ENCODE measurements at regions not wholly inside any gene's neighbourhood (a gene's known extent, or its start where the extent isn't known, plus 50 kb on each side); places are given as distances from the start of the nearest gene placed in this dataset.

DNA sequence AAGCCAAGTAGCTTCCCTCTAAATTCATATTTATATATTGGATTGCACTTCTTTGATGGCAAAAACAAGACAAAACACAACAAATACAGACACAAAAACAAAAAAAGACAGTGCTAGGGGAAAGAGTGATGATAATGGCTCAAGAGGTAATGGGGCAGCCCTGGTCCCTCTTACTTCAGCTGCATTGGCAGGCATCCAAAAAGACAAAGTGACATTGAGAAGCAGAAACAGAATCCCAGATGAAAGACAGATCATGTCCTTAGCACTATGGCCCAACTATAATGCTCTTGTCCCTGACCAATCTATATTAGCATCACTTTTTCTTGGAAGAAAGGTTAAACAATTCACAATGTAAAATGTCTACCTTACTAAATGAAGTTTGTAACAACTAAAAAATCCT is 76.2 kb downstream of the GPR85 start:
- Histone ChIP-seq H3K9me3 (peaks cover 0 to 16% (median 0%) of the 10 kb centered on the region in 4 donors), H3K4me3 (no peak overlapping the region), H3K27ac (no peak overlapping the region), H3K36me3 (no peaks in the 10 kb centered on the region), H3K27me3 (no peaks in the 10 kb centered on the region), H3K4me1 (no peaks in the 10 kb centered on the region)
- TF ChIP-seq POLR2A (IDR thresholded peaks at IDR 0.05) (no peak), EP300 (IDR thresholded peaks at IDR 0.05) (no peak)
- TF ChIP-seq, protein P1, sequence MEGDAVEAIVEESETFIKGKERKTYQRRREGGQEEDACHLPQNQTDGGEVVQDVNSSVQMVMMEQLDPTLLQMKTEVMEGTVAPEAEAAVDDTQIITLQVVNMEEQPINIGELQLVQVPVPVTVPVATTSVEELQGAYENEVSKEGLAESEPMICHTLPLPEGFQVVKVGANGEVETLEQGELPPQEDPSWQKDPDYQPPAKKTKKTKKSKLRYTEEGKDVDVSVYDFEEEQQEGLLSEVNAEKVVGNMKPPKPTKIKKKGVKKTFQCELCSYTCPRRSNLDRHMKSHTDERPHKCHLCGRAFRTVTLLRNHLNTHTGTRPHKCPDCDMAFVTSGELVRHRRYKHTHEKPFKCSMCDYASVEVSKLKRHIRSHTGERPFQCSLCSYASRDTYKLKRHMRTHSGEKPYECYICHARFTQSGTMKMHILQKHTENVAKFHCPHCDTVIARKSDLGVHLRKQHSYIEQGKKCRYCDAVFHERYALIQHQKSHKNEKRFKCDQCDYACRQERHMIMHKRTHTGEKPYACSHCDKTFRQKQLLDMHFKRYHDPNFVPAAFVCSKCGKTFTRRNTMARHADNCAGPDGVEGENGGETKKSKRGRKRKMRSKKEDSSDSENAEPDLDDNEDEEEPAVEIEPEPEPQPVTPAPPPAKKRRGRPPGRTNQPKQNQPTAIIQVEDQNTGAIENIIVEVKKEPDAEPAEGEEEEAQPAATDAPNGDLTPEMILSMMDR (IDR thresholded peaks at IDR 0.05): no peak
- DNase-seq (ENCODE audit: low spot score in 2 of 2): no peak

DNA sequence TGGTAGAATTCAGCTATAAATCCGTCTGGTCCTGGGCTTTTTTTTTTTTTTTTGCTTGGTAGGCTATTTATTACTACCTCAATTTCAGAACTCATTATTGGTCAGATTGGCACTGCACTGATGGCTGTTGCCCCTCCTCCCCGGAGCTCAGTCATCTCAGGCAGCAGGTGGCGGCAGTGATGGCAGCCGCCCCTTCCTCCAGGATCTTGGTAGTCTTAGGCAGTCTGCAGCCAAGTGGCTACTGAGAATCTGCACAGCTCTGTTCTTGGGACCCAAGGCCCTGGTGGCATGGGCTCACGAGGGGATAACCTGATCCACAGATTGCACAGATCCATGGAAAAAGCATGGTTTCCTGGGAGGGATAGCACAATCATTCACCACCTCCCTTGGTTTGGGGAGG is 77.9 kb downstream of the GPR85 start:
- TF ChIP-seq, protein P1 (IDR thresholded peaks at IDR 0.05): no peak
- TF ChIP-seq EP300 (IDR thresholded peaks at IDR 0.05): no peak
- no peak for TF ChIP-seq POLR2A (IDR thresholded peaks at IDR 0.05)
- H3K27ac ChIP-seq: no peak overlapping the region
- H3K9me3 ChIP-seq: peaks cover 0 to 16% (median 0%) of the 10 kb centered on the region in 4 donors
- no peaks in the 10 kb centered on the region for H3K4me1 ChIP-seq
- WGBS, 2 donors: 83 to 91% methylated on average over 3 to 4 of the region's 5 CpGs
- no peaks in the 10 kb centered on the region for H3K27me3 ChIP-seq
- no peak for DNase-seq (ENCODE audit: low spot score in 2 of 2)
- H3K4me3 ChIP-seq: no peak overlapping the region
- no peaks in the 10 kb centered on the region for H3K36me3 ChIP-seq

DNA sequence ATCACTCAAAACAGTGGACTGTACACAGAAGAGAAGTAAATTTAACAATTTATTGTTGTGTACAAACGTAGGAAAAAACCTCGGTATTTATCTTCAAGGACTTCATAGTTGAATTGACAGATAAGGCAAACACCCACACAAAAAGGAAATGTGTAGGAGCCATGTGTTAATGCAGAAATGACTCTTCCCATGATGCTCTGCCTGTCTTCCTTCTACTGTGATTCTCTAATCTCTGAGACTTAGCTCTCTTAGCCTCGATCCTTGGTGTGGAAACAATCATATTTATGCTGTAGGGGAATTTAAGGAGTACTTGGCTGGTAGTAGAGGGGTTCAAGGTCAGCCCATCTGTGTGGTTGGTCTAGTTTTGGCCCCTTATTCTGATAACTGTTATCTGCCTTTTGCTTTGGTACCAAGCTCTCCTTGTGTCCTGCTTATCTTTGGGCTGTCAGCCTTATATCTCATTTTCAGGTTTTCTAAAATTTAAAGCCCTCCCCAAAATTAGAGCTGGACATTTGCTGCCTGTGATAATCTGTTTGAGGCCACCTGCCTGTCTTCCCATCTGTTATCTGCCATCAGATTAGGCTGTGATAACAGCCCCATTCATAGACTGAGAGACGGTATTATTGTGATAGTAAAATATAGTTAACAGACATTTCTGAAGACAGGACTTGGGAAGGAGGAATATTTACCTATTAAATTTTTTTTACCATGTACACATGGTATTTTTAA is 81.7 kb downstream of the GPR85 start:
- H3K27ac ChIP-seq: no peak overlapping the region
- 70 to 74% methylated on average over 4 of the region's 4 CpGs for WGBS, 2 donors
- H3K4me1 ChIP-seq: no peaks in the 10 kb centered on the region
- TF ChIP-seq, protein P1 (IDR thresholded peaks at IDR 0.05): no peak
- TF ChIP-seq EP300 (IDR thresholded peaks at IDR 0.05) (no peak), POLR2A (IDR thresholded peaks at IDR 0.05) (no peak)
- no peak for DNase-seq (ENCODE audit: low spot score in 2 of 2)
- no peaks in the 10 kb centered on the region for H3K27me3 ChIP-seq
- H3K4me3 ChIP-seq: no peak overlapping the region
- H3K9me3 ChIP-seq: peaks cover 0 to 16% (median 0%) of the 10 kb centered on the region in 4 donors
- no peaks in the 10 kb centered on the region for H3K36me3 ChIP-seq

DNA sequence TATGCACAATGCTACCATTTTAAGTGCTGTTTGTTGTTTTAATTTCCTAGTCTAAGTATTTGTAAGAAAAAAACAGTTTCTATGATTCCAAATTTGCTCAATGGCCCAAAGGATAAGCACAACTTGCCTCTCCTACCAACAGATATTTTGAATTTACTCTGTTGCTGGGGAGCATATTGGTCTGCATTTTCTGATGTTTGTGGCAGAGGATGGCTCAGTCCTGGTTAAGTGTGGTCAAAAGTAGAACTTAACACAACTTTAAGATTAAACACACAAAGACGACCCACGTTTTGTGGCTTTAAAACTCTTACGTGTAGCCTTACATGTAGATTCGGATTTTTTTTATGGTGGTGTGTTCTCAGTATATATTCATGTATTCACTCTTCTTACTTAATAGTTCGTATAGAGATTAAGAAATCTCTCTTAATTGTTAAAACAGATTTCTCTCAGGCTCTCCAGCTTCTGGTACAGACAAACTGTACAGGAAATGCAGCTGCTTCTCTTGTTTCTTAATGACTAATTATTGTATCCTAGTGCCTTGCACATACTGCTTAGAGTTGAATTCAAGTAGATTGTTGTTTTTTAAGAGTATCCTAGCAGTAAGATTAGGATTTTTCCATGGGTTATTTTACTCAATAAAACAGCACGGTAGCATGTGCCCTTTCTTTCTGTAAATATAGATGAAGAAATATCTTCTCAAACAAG is 86.2 kb downstream of the GPR85 start:
- no peaks in the 10 kb centered on the region for H3K36me3 ChIP-seq
- H3K27me3 ChIP-seq: no peaks in the 10 kb centered on the region
- no peaks in the 10 kb centered on the region for H3K4me1 ChIP-seq
- no peak overlapping the region for H3K27ac ChIP-seq
- DNase-seq (ENCODE audit: low spot score in 2 of 2): no peak
- WGBS, 2 donors: 77 to 82% methylated on average over 6 of the region's 6 CpGs
- TF ChIP-seq EP300 (IDR thresholded peaks at IDR 0.05): no peak
- TF ChIP-seq POLR2A (IDR thresholded peaks at IDR 0.05): no peak
- TF ChIP-seq, protein P1 (IDR thresholded peaks at IDR 0.05): no peak
- no peak overlapping the region for H3K4me3 ChIP-seq
- no peaks in the 10 kb centered on the region for H3K9me3 ChIP-seq

DNA sequence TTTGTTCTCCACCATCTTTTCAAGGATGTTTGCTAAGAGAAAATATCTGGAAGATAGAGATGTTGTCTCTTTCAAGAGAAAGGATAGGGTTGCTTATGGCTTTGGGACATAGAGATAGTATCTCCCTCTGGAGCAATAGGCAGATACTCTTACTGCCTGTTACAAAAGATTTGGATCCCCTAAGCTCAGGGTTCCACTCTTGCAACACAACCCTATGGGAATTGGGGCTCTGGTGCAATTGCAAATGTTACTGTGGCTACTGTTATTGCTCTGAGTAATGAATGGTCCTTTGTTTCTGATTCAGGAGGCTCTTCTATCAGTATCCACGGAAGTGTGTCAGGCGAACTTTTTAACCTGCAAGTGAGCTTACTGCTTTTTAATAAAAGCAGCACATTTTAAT is 88.8 kb downstream of the GPR85 start:
- no peaks in the 10 kb centered on the region for H3K27me3 ChIP-seq
- WGBS, 2 donors: 37 to 45% methylated on average over 2 of the region's 2 CpGs
- TF ChIP-seq POLR2A (IDR thresholded peaks at IDR 0.05): no peak
- TF ChIP-seq, protein P1 (IDR thresholded peaks at IDR 0.05): no peak

More for the DNA sequence above, 88.8 kb downstream of the GPR85 start:
- H3K9me3 ChIP-seq: no peaks in the 10 kb centered on the region
- no peak for DNase-seq (ENCODE audit: low spot score in 2 of 2)
- no peak overlapping the region for H3K27ac ChIP-seq
- H3K36me3 ChIP-seq: no peaks in the 10 kb centered on the region
- no peak overlapping the region for H3K4me3 ChIP-seq
- H3K4me1 ChIP-seq: no peaks in the 10 kb centered on the region
